GM21447 (cell line): ENCODE measurements at regions not wholly inside any gene's neighbourhood (a gene's known extent, or its start where the extent isn't known, plus 50 kb on each side); places are given as distances from the start of the nearest gene placed in this dataset.
"Not testable (repeated sequence)": the region's sequence is repeated elsewhere in the genome, so short reads cannot be mapped to it uniquely, and the experiment has no call there.

ENCODE experiments used
- ATAC-seq: cut with Tn5 transposase; IDR thresholded peaks from one replicate; pipeline ENCODE4 v1.9.1; 2021; ENCODE audit not compliant: unreplicated experiment

GRCh38 chr2:194491409-194492115 is 1165.5 kb upstream of the SLC39A10 start:
- no peak for ATAC-seq

GRCh38 chr2:194486326-194486725 is 1170.7 kb upstream of the SLC39A10 start:
- ATAC-seq: no peak

DNA sequence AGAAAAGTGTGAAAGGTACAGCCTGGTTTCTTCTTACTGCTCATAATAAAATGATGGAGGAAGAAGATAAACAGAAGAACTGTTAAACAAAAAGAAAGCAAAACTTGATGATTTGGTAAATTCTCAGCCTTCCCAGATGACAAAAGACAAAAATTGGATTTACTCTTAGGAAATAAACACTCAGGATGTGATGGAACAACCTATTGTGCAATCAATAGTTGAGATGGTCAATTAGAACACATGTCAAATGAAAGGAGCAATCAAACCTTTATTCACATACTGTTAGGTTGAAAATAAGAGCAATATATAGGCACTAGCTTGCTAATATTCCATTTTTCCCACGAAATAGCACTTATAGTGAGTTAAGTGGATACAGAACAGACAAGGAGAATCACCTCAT is 1174.0 kb upstream of the SLC39A10 start:
- ATAC-seq: no peak

DNA sequence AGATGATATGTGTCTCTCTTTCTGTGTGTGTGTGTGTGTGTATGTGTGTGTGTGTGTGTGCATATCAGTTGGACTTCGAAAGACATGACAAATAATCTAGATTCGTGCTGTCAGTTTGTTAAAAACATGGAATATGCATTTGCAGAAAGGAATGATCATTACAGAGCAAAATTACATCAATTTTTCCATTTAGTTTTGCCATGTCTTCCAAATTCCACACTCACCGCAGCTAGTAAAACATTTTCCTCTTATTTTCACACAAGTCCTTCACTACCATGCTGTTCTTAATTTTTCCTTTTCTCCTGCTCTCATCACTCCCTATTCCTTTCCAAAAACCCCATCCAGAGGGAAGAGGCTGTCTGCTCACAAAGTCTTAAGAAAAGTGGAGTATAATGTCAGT is 1191.4 kb upstream of the SLC39A10 start:
- no peak for ATAC-seq

DNA sequence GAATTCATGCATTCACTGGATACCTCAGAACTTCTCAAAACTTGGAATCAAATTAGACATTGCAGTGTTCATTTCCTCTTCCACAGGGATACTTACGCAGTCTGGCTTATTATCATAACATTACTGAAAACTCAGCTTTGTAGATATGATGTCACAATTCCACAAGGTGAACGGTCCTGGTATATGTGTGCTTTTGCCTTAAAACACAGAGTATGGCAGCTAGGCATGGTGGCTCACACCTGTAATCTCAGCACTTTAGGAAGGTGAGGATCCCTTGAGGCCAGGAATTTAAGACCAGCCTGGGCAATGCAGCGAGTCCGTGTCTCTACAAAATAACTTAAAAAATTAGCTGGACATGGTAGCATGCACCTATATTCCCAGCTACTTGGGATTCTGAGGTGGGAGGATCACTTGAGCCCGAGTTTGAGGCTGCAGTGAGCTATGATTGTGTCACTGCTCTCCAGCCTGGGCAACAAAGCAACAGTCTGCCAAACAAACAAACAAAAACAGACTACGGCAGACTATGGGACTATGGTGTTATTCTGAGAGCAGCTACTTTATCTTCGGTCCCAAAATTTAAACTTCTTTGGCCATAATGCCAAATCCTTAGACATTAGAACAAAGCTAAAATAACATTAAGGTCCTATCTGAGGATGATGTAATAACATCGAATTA is 1191.9 kb upstream of the SLC39A10 start:
- no peak for ATAC-seq

GRCh38 chr2:194462883-194463282 is 1194.1 kb upstream of the SLC39A10 start:
- ATAC-seq: not testable (repeated sequence)

DNA sequence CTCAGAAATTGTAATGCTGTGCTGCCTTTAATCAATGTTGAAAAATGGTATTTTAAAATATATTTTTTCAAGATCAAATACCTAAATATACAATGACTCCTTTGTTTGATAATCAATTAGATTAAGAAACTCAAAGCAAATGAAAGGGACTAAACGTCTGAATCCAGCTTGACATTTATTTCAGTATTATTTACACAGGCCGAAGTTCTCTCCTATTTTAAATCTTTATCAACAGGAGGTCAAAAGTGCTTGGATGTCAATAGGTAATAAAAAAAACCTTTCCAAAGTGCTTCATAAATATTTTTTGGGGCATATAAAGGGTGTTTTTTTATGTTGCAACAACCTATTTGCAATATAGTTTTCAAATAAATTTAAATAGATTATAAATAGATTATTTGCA is 1201.7 kb upstream of the SLC39A10 start:
- ATAC-seq: no peak

GRCh38 chr2:194452504-194452903 is 1204.5 kb upstream of the SLC39A10 start:
- ATAC-seq: no peak

DNA sequence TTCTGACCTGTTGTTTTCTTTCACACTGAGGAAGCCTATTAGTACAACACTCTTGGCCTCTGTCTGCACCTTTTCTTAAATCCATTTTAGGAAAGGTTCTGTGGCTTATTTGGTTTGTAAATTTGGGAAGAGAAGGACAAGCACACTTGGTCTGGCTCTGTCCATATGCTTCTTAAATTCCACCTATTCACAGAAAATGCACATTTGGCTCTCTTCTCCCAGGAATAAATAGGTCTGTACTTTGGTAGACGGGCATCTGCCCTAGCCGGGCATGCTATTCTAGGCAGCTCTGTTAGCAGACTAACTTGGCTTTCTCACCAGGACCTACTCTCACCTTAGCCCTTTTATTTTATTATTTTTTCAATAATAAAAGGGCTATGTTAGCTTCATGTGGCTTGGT is 1211.8 kb upstream of the SLC39A10 start:
- no peak for ATAC-seq

- no peak for ATAC-seq
These were observed 1213.1 kb upstream of the SLC39A10 start for GRCh38 chr2:194443926-194444325.

GRCh38 chr2:194424683-194425209 is 1232.3 kb upstream of the SLC39A10 start:
- ATAC-seq: no peak

DNA sequence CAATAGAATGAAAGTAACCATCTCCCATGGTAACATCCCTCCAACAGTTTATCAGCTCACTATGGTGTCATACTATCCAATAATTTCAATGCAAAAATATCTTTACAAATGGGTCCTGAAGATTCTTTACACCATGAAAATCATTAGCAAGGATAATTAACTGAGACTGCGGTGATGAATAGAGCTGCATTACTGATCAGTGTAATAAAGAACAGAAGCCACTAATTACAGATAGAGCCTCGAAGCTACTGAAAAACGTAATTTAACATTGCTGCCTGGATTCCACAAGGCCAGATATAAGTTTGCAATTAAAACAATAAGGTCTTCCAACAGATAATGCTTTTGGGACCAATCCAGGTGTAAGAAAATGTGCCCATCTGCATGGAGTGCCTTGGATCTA is 1245.8 kb upstream of the SLC39A10 start:
- ATAC-seq: no peak

GRCh38 chr2:194395818-194396217 is 1261.2 kb upstream of the SLC39A10 start:
- ATAC-seq: no peak

DNA sequence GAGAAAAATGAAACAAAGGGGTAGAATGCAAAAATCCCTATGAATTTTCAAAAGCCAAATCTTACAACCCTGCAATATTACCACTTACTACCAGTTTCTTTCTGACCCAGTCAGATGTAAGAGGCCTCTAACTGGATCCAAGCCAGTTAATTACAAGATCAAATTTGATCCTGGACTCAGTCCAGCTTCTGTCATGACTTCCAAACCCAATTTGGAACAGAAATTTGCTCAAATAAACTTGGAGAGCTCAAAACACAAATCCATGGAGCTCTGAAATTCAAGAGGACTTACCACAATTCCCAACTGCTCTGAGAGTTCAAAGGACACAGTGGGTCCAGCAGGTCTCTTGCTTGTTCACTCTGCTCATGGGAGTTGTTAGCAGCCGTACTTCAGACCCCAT is 1271.7 kb upstream of the SLC39A10 start:
- ATAC-seq: no peak

- no peak for ATAC-seq
These were observed 1273.6 kb upstream of the SLC39A10 start for GRCh38 chr2:194383401-194383800.

DNA sequence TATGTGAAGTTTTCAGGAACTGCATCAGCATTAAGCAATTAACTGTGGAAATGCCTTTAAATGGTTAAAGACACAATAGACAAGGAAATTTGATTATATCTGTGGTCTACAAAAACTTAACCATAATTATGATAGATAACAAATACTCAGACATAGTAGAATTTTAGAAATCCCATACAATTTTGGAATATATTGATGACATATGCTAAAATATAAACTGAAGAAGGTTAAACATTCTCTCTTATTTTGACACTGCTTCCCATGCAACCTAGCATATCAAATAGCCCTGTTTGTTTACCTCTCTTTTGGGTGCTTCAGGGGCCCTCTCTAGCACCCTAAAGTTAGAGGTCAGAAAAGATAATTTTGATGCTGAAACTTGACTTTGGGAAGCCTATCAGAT is 1274.8 kb upstream of the SLC39A10 start:
- no peak for ATAC-seq

GRCh38 chr2:194380011-194380410 is 1277.0 kb upstream of the SLC39A10 start:
- ATAC-seq: no peak

GRCh38 chr2:194367390-194367789 is 1289.6 kb upstream of the SLC39A10 start:
- ATAC-seq: not testable (repeated sequence)

GRCh38 chr2:194363878-194364277 is 1293.1 kb upstream of the SLC39A10 start:
- no peak for ATAC-seq

- ATAC-seq: no peak
These were observed 1293.7 kb upstream of the SLC39A10 start for GRCh38 chr2:194363295-194363694.

DNA sequence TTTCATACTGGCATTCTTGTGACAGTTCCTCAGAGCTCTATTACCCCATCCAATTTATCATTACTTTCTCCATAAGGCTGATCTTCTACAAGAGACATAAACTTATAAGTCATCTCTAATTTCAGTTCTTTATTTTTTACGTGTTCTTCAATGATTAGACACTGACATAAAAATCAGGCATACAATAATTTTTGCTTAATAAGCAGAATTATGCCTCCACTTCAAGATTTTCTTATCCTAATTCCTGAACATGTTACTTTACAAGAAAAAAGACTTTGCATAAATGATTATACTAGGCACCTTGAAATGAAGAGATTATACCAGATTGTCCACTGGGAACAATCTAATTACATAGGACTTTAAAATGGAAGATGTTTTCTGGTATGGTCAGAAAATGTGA is 1304.5 kb upstream of the SLC39A10 start:
- no peak for ATAC-seq

DNA sequence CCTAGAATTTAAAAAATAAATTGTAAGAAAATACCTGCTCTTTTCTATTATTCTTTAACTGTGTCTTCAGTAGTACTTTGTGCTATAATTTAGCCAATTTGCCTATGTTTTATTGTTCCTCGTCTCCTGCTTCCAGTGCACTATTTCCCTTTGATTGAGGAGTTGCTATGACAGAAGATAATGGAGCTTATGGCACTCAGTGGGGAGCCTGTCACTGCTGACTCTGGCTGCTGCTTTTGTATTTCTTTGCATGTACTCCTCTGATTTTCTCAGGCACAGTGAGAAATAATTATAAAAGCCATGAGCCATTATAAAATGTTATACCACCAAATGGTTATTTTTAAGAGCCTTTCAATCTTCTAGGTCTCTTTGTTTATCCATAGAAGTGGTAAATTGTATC is 1310.8 kb upstream of the SLC39A10 start:
- no peak for ATAC-seq
